Keratinocyte (primary cell): ENCODE measurements at regions not wholly inside any gene's neighbourhood (a gene's known extent, or its start where the extent isn't known, plus 50 kb on each side); places are given as distances from the start of the nearest gene placed in this dataset.

ENCODE experiments used
- DNase-seq: peaks from one replicate; pipeline ENCODE4 v3.0.0-alpha.2; 2011; ENCODE audit warnings: low read depth, missing footprints, low spot score
- FAIRE-seq: peaks from 2 replicates; lab custom pipeline; 2011; peaks lifted over from hg19 to GRCh38; lab: Jason Lieb, UNC
- H2AFZ ChIP-seq: 2 replicates; pipeline ENCODE4 v1.6.0; 2012; ENCODE audit warnings: low read length, control low read depth, inconsistent platforms; ENCODE audit not compliant: control insufficient read depth
- H3K27ac ChIP-seq: 2 replicates; pipeline ENCODE4 v1.5.1; 2011; ENCODE audit warnings: low read length; ENCODE audit not compliant: control insufficient read depth, insufficient read depth
- H3K27me3 ChIP-seq: 3 replicates; pipeline ENCODE4 v1.6.0; 2011; ENCODE audit warnings: low read length; ENCODE audit not compliant: control insufficient read depth, insufficient read depth; ENCODE audit errors: extremely low read depth
- H3K36me3 ChIP-seq, 2 experiments: 2 replicates in 1 of 2; 3 replicates in 1 of 2; pipeline ENCODE4 v1.5.1; 2011; ENCODE audit warnings: low read length in 2 of 2, mild to moderate bottlenecking in 1 of 2; ENCODE audit not compliant: control insufficient read depth in 2 of 2, insufficient read depth in 2 of 2; ENCODE audit errors: extremely low read depth in 1 of 2
- H3K4me1 ChIP-seq: 3 replicates; pipeline ENCODE4 v1.5.1; 2011; ENCODE audit warnings: low read length; ENCODE audit not compliant: control insufficient read depth, insufficient read depth; ENCODE audit errors: extremely low read depth
- H3K4me2 ChIP-seq: 3 replicates; pipeline ENCODE4 v1.6.0; 2011; ENCODE audit warnings: low read depth, low read length; ENCODE audit not compliant: control insufficient read depth, insufficient read depth; ENCODE audit errors: extremely low read depth
- H3K4me3 ChIP-seq, 3 experiments: fragments of 200-600 bp in 1 of 3; sonication (generic) in 1 of 3; 2 replicates in 2 of 3; 3 replicates in 1 of 3; pipeline ENCODE4 v1.5.1; 2011 to 2016; ENCODE audit warnings: low read length in 3 of 3, mild to moderate bottlenecking in 3 of 3, control low read depth in 2 of 3, inconsistent platforms in 1 of 3, low read depth in 1 of 3, mixed read lengths in 1 of 3, mixed run types in 1 of 3, moderate library complexity in 1 of 3; ENCODE audit not compliant: control insufficient read depth in 2 of 3, insufficient read depth in 2 of 3; ENCODE audit errors: extremely low read depth in 1 of 3
- H3K79me2 ChIP-seq: 2 replicates; pipeline ENCODE4 v1.6.0; 2012; ENCODE audit warnings: low read length; ENCODE audit not compliant: control insufficient read depth, insufficient read depth
- H3K9ac ChIP-seq: 3 replicates; pipeline ENCODE4 v1.6.0; 2011; ENCODE audit warnings: low read length; ENCODE audit not compliant: control insufficient read depth, insufficient read depth; ENCODE audit errors: extremely low read depth
- H3K9me1 ChIP-seq: 3 replicates; pipeline ENCODE4 v1.6.0; 2011; ENCODE audit warnings: low read length; ENCODE audit not compliant: control insufficient read depth, insufficient read depth; ENCODE audit errors: extremely low read depth
- H3K9me3 ChIP-seq: 2 replicates; pipeline ENCODE4 v1.5.1; 2012; ENCODE audit warnings: low read depth, low read length; ENCODE audit not compliant: control insufficient read depth
- H4K20me1 ChIP-seq: 3 replicates; pipeline ENCODE4 v1.6.0; 2011; ENCODE audit warnings: low read length; ENCODE audit not compliant: control insufficient read depth, insufficient read depth; ENCODE audit errors: extremely low read depth
- EZH2 ChIP-seq: IDR thresholded peaks from one replicate; pipeline ENCODE4 v1.6.1; 2012; ENCODE audit warnings: inconsistent platforms, mild to moderate bottlenecking, low read length, moderate library complexity
- dilution Hi-C: fragments of 300-500 bp; cut with MboI; formaldehyde crosslinking; loops from one replicate; pipeline ENCODE4 v1.7.0; 2020; ENCODE audit warnings: low sequenced_read_pairs; ENCODE audit not compliant: extremely low pct_ligation_motif_present
- TF ChIP-seq, protein P1 (sequence below), 3 experiments: IDR thresholded peaks in 1 of 3; conservative IDR thresholded peaks in 1 of 3; optimal IDR thresholded peaks in 1 of 3; 2 replicates in 2 of 3; 3 replicates in 1 of 3; pipeline versions ENCODE3 to v1.5.1; 2011; ENCODE audit warnings: low read length in 3 of 3, mild to moderate bottlenecking in 3 of 3, moderate library complexity in 2 of 3, control low read depth in 1 of 3, inconsistent platforms in 1 of 3; ENCODE audit not compliant: insufficient read depth in 2 of 3; ENCODE audit errors: extremely low read depth in 1 of 3

DNA sequence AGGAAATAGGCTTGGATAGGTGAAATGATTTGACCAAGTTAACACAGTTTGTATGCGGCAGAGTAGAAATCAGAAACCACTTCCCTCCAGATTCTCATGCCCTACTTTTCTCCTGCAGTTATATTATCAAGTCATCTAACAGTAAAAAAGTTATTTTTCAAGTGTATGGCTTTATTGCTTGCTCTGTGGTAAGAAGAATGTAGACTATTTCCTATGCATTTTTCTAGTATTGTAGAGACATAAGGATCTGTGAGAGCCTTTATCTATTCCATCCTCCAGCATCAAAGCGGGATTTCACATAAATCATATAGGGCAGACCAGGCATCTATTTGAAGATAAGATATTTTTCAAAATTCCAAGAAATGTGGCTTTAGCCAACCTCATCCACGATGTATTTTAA lies 208.5 kb downstream of the TTLL7 start:
- Histone ChIP-seq H2AFZ (no peak overlapping the region), H3K9ac (no peak overlapping the region), H4K20me1 (no peaks in the 10 kb centered on the region), H3K27ac (no peak overlapping the region), H3K79me2 (no peaks in the 10 kb centered on the region), H3K9me3 (no peaks in the 10 kb centered on the region), H3K4me3 (no peak overlapping the region), H3K36me3 (no peaks in the 10 kb centered on the region), H3K4me1 (no peaks in the 10 kb centered on the region), H3K4me2 (no peak overlapping the region), H3K27me3 (no peaks in the 10 kb centered on the region), H3K9me1 (no peaks in the 10 kb centered on the region)
- TF ChIP-seq, protein P1, sequence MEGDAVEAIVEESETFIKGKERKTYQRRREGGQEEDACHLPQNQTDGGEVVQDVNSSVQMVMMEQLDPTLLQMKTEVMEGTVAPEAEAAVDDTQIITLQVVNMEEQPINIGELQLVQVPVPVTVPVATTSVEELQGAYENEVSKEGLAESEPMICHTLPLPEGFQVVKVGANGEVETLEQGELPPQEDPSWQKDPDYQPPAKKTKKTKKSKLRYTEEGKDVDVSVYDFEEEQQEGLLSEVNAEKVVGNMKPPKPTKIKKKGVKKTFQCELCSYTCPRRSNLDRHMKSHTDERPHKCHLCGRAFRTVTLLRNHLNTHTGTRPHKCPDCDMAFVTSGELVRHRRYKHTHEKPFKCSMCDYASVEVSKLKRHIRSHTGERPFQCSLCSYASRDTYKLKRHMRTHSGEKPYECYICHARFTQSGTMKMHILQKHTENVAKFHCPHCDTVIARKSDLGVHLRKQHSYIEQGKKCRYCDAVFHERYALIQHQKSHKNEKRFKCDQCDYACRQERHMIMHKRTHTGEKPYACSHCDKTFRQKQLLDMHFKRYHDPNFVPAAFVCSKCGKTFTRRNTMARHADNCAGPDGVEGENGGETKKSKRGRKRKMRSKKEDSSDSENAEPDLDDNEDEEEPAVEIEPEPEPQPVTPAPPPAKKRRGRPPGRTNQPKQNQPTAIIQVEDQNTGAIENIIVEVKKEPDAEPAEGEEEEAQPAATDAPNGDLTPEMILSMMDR (optimal IDR thresholded peaks at IDR 0.05 in 1 of 3, IDR thresholded peaks at IDR 0.05 in 1 of 3, conservative IDR thresholded peaks at IDR 0.05 in 1 of 3; ENCODE audit: extremely low read depth in 1 of 3, insufficient read depth in 2 of 3, low read length in 3 of 3): no peak
- no peak for TF ChIP-seq EZH2
- DNase-seq (no peak), FAIRE-seq (no peak)
- dilution Hi-C loops: no loop called here

DNA sequence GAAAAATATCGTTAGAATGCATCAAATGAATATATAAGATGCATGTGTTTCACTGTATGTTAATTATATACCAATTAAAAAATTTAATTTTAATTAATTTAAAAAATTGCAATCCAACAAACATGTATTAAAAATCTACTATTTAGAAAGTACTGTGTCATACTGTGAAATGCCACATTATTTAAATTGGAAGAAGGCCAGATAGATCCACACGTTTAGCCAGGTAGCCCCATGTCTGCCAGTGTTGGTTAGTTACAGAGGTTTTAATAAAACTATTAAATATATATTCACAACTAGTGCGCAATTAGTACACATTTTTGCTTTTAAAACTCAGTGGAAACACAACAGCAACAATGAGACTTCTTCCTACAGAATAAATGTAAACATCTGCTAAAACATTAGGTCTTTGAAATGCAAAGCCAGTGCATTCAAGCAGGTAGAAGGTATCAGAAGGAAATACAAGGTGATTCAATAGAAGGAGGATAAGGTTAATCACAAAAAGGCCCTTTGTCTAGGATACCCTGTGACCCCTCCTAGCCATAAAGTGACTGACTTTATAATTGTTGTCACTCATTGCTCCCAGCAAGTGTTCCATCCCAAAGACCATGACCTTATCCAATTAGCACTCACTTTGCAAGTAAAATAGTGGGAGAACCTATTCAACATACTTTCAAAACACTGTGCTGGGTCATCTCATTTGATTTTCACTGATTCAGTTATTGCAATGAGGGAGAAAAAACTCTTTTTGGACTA lies 211.5 kb downstream of the TTLL7 start:
- Histone ChIP-seq H3K4me3 (no peak overlapping the region), H3K36me3 (no peaks in the 10 kb centered on the region), H4K20me1 (no peaks in the 10 kb centered on the region), H3K27ac (no peak overlapping the region), H2AFZ (no peak overlapping the region), H3K4me1 (no peaks in the 10 kb centered on the region), H3K9me3 (no peaks in the 10 kb centered on the region), H3K4me2 (no peak overlapping the region), H3K9ac (no peak overlapping the region), H3K79me2 (no peaks in the 10 kb centered on the region), H3K9me1 (no peaks in the 10 kb centered on the region), H3K27me3 (no peaks in the 10 kb centered on the region)
- no peak for TF ChIP-seq EZH2
- TF ChIP-seq, protein P1 (optimal IDR thresholded peaks at IDR 0.05 in 1 of 3, IDR thresholded peaks at IDR 0.05 in 1 of 3, conservative IDR thresholded peaks at IDR 0.05 in 1 of 3; ENCODE audit: extremely low read depth in 1 of 3, insufficient read depth in 2 of 3, low read length in 3 of 3): no peak
- dilution Hi-C loops: no loop called here
- DNase-seq: no peak
- no peak for FAIRE-seq
